ENCODE measurements at regions not wholly inside any gene's neighbourhood (a gene's known extent, or its start where the extent isn't known, plus 50 kb on each side); places are given as distances from the start of the nearest gene placed in this dataset.

- Histone ChIP-seq H3K4me3 (no peak overlapping the region), H3K4me2 (no peak overlapping the region), H3K27ac (no peak overlapping the region), H3K4me1 (no peaks in the 10 kb centered on the region), H3K9me3 (no peaks in the 10 kb centered on the region)
- 86% methylated on average over 3 of the region's 3 CpGs for WGBS (ENCODE audit: missing lambda C conversion rate)
- ChIA-PET POLR2A (no interaction called here), CTCF (no interaction called here)
- no peak for FAIRE-seq
- ATAC-seq = no peak
- no peak for TF ChIP-seq ATOH8 (CRISPR knock-in tag; IDR thresholded peaks at IDR 0.05; ENCODE audit: low read depth)
- TF ChIP-seq JUN (IDR thresholded peaks at IDR 0.05) = no peak
- no peak for TF ChIP-seq MAZ (IDR thresholded peaks at IDR 0.05; ENCODE audit: borderline replicate concordance, low read depth, low read length)
- no peak for TF ChIP-seq ESRRA (IDR thresholded peaks at IDR 0.05; ENCODE audit: borderline replicate concordance, low read length)
- no peak for TF ChIP-seq HOXB13 (CRISPR knock-in tag; IDR thresholded peaks at IDR 0.05; ENCODE audit: low read depth)
- TF ChIP-seq CHD4 (IDR thresholded peaks at IDR 0.05; ENCODE audit: borderline replicate concordance) = no peak
- no peak for TF ChIP-seq EHF (CRISPR knock-in tag; IDR thresholded peaks at IDR 0.05)
- no peak for DNase-seq (ENCODE audit: low read depth in 1 of 2, low spot score in 1 of 2)
These were observed 419.3 kb upstream of the EYS start for GRCh38 chr6:66126358-66126757.

GRCh38 chr6:66103954-66104353, 396.9 kb upstream of the EYS start:
- Histone ChIP-seq H3K4me3 (no peak overlapping the region), H3K27ac (no peak overlapping the region), H3K9me3 (no peaks in the 10 kb centered on the region), H3K4me2 (no peak overlapping the region), H3K4me1 (no peaks in the 10 kb centered on the region)
- 46% methylated on average over 3 of the region's 3 CpGs for WGBS (ENCODE audit: missing lambda C conversion rate)
- TF ChIP-seq BHLHE40 (IDR thresholded peaks at IDR 0.05; ENCODE audit: low read depth, low read length) (no peak), MAZ (IDR thresholded peaks at IDR 0.05; ENCODE audit: borderline replicate concordance, low read depth, low read length) (no peak), RCOR1 (IDR thresholded peaks at IDR 0.05; ENCODE audit: low read depth, low read length) (no peak), TP53 (CRISPR knock-in tag; IDR thresholded peaks at IDR 0.05) (no peak), ZFP36 (IDR thresholded peaks at IDR 0.05; ENCODE audit: borderline replicate concordance, partially characterized antibody) (no peak), GATA3 (IDR thresholded peaks at IDR 0.05; ENCODE audit: borderline replicate concordance) (no peak), EHMT2 (IDR thresholded peaks at IDR 0.05; ENCODE audit: low read depth) (no peak), CHD4 (IDR thresholded peaks at IDR 0.05; ENCODE audit: borderline replicate concordance) (no peak), POLR2AphosphoS2 (conservative IDR thresholded peaks at IDR 0.05; ENCODE audit: low read length) (no peak), MAX (IDR thresholded peaks at IDR 0.05) (no peak), CTCF (IDR thresholded peaks at IDR 0.05) (no peak), USF2 (IDR thresholded peaks at IDR 0.05) (no peak), NR3C1 (IDR thresholded peaks at IDR 0.05) (no peak)
- POLR2A ChIA-PET = no interaction called here
- no peak for DNase-seq (ENCODE audit: low read depth in 1 of 2, low spot score in 1 of 2)
- no peak for ATAC-seq
- CTCF ChIA-PET = no interaction called here
- FAIRE-seq = no peak

GRCh38 chr6:66103354-66103753, 396.3 kb upstream of the EYS start:
- no peak overlapping the region for H3K27ac ChIP-seq
- no peak for TF ChIP-seq FOSL2 (IDR thresholded peaks at IDR 0.05)
- no peak for TF ChIP-seq FOSL2 (CRISPR knock-in tag; IDR thresholded peaks at IDR 0.05)
- TF ChIP-seq NFE2L2 (conservative IDR thresholded peaks at IDR 0.05; ENCODE audit: low read length) = no peak
- no peak for TF ChIP-seq ZNF302 (CRISPR knock-in tag; IDR thresholded peaks at IDR 0.05)
- no peak for TF ChIP-seq USF2 (IDR thresholded peaks at IDR 0.05)
- no peak for TF ChIP-seq JUNB (IDR thresholded peaks at IDR 0.05)
- TF ChIP-seq POLR2A (IDR thresholded peaks at IDR 0.05; ENCODE audit: low read length) = no peak
- no peak for TF ChIP-seq GATA3 (IDR thresholded peaks at IDR 0.05; ENCODE audit: borderline replicate concordance)
- TF ChIP-seq MAZ (IDR thresholded peaks at IDR 0.05; ENCODE audit: borderline replicate concordance, low read depth, low read length) = no peak
- TF ChIP-seq CBX8 (IDR thresholded peaks at IDR 0.05) = no peak
- TF ChIP-seq HES2 (IDR thresholded peaks at IDR 0.05) = no peak
- TF ChIP-seq ELK1 (IDR thresholded peaks at IDR 0.05; ENCODE audit: low read depth, low read length) = no peak
- no peak for TF ChIP-seq ESRRA (IDR thresholded peaks at IDR 0.05; ENCODE audit: borderline replicate concordance, low read length)
- TF ChIP-seq BHLHE40 (IDR thresholded peaks at IDR 0.05; ENCODE audit: low read depth, low read length) = no peak
- ATAC-seq = no peak
- FAIRE-seq = no peak
- WGBS (ENCODE audit: missing lambda C conversion rate) = 75% methylated on average over 1 of the region's 1 CpG
- no peaks in the 10 kb centered on the region for H3K4me1 ChIP-seq
- ChIA-PET CTCF (no interaction called here), POLR2A (no interaction called here)
- DNase-seq (ENCODE audit: low read depth in 1 of 2, low spot score in 1 of 2) = no peak
- H3K4me3 ChIP-seq = no peak overlapping the region
- no peak overlapping the region for H3K4me2 ChIP-seq
- no peaks in the 10 kb centered on the region for H3K9me3 ChIP-seq

Measured in A549 (cell line).